Caco-2 (cell line): ENCODE measurements at regions not wholly inside any gene's neighbourhood (a gene's known extent, or its start where the extent isn't known, plus 50 kb on each side); places are given as distances from the start of the nearest gene placed in this dataset.

Experiments
- BruUV-seq: library from RNA; stranded (reverse); fragments of 400-500 nt; replicated peaks from 2 replicates; lab custom pipeline; 2021; lab: Mats Ljungman, UMichigan
- CTCF ChIA-PET: fragments of 300-600 bp; sonication (Branson Sonifier 250); formaldehyde crosslinking; loops from one replicate; lab custom pipeline; 2022; ENCODE audit warnings: antibody characterized with exemption; lab: Charles Lee
- POLR2A ChIA-PET: fragments of 300-600 bp; sonication (Branson Sonifier 250); formaldehyde crosslinking; loops from one replicate; lab custom pipeline; 2022; ENCODE audit warnings: antibody characterized with exemption; lab: Charles Lee
- DNase-seq, 2 experiments: peaks; one replicate each; pipeline versions ENCODE4 v3.0.0 to v3.0.0-alpha.2; 2020 to 2022
- H3K27me3 ChIP-seq: replicated peaks from 2 replicates; pipeline ENCODE4 v1.6.0; 2011; ENCODE audit warnings: low read length; ENCODE audit not compliant: control insufficient read depth, insufficient read depth
- H3K36me3 ChIP-seq: 2 replicates; pipeline ENCODE4 v1.5.1; 2011; ENCODE audit warnings: low read length; ENCODE audit not compliant: control insufficient read depth, insufficient read depth
- H3K4me1 ChIP-seq: fragments of 250-450 bp; sonication (Bioruptor Pico); 2 replicates; pipeline ENCODE4 v1.5.1; 2020; ENCODE audit warnings: mild to moderate bottlenecking
- H3K4me3 ChIP-seq: 2 replicates; pipeline ENCODE4 v1.5.1; 2011; ENCODE audit warnings: low read depth, mild to moderate bottlenecking, control low read depth, low read length
- H3K9me3 ChIP-seq: fragments of 250-450 bp; sonication (Bioruptor Pico); 2 replicates; pipeline ENCODE4 v1.5.1; 2020; ENCODE audit warnings: mild to moderate bottlenecking, moderate library complexity
- H3K27ac Mint-ChIP-seq: one replicate; pipeline ENCODE4 v1.8.0; 2022; ENCODE audit warnings: mixed read lengths; ENCODE audit not compliant: unreplicated experiment
- H3K27me3 Mint-ChIP-seq: one replicate; pipeline ENCODE4 v1.8.0; 2022; ENCODE audit warnings: mixed read lengths; ENCODE audit not compliant: insufficient read depth, unreplicated experiment
- H3K36me3 Mint-ChIP-seq: one replicate; pipeline ENCODE4 v1.8.0; 2022; ENCODE audit warnings: mild to moderate bottlenecking, mixed read lengths; ENCODE audit not compliant: insufficient read depth, unreplicated experiment
- H3K4me1 Mint-ChIP-seq: one replicate; pipeline ENCODE4 v1.8.0; 2022; ENCODE audit warnings: low read depth, mixed read lengths; ENCODE audit not compliant: unreplicated experiment
- H3K4me3 Mint-ChIP-seq: one replicate; pipeline ENCODE4 v1.8.0; 2022; ENCODE audit warnings: mild to moderate bottlenecking, moderate library complexity, mixed read lengths; ENCODE audit not compliant: unreplicated experiment
- H3K9me3 Mint-ChIP-seq: one replicate; pipeline ENCODE4 v1.8.0; 2022; ENCODE audit warnings: mixed read lengths; ENCODE audit not compliant: unreplicated experiment
- CTCF ChIP-seq, 2 experiments: fragments of 200-600 bp in 1 of 2; IDR thresholded peaks; 1 replicate in 1 of 2; 2 replicates in 1 of 2; pipeline versions ENCODE4 v1.5.1 to v1.8.0; 2011 to 2022; ENCODE audit warnings: antibody characterized with exemption in 1 of 2, control low read depth in 1 of 2, inconsistent platforms in 1 of 2, low read depth in 1 of 2, low read length in 1 of 2, mild to moderate bottlenecking in 1 of 2, moderate library complexity in 1 of 2; ENCODE audit not compliant: insufficient read depth in 1 of 2, severe bottlenecking in 1 of 2, unreplicated experiment in 1 of 2
- intact Hi-C: fragments of 100-400 bp; cut with micrococcal nuclease; formaldehyde crosslinking; loops from one replicate; pipeline ENCODE4 v1.10.0; 2022; ENCODE audit not compliant: unreplicated experiment

DNA sequence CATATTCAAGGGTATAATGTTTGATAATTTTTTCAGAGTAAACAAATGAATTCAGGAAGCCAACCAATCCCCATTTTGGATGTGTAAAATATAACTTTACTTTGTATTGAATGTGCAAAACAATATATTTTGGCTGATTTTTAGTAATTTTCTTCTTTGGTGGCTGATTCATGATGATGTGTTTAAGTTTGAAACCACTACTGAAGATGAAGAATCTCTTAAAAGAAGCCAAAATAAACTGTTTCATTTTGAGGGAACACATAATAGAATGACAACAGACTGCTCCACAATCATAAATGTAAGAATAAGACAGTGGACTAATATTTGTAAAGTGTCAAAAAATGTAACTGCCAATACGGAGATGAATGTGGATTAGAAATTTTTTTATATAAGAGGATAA, 52.5 kb upstream of the TRIM43 start:
- H3K9me3 ChIP-seq = no peaks in the 10 kb centered on the region
- H3K4me1 ChIP-seq = no peaks in the 10 kb centered on the region
- no peak overlapping the region for H3K27ac Mint-ChIP-seq
- H3K9me3 Mint-ChIP-seq = no peaks in the 10 kb centered on the region
- no peaks in the 10 kb centered on the region; the same call in 1 of the 2 replicates for H3K27me3 ChIP-seq
- peaks cover 11% of the 10 kb centered on the region for H3K27me3 Mint-ChIP-seq
- H3K4me3 ChIP-seq = no peak overlapping the region
- no peaks in the 10 kb centered on the region for H3K36me3 ChIP-seq
- H3K4me3 Mint-ChIP-seq = no peak overlapping the region
- intact Hi-C loops = no loop called here
- POLR2A ChIA-PET = no interaction called here
- CTCF ChIA-PET = interaction anchor here (0.6 kb wide), 1 partner anchor 157 kb away, joined by 3 read pairs; no protein-coding TSS in a partner anchor
- no TSS peak for BruUV-seq
- no peak for DNase-seq
- no peak for TF ChIP-seq CTCF (IDR thresholded peaks at IDR 0.05; ENCODE audit: insufficient read depth in 1 of 2, low read depth in 1 of 2, low read length in 1 of 2, severe bottlenecking in 1 of 2, unreplicated experiment in 1 of 2)
- H3K4me1 Mint-ChIP-seq = no peaks in the 10 kb centered on the region
- no peaks in the 10 kb centered on the region for H3K36me3 Mint-ChIP-seq

DNA sequence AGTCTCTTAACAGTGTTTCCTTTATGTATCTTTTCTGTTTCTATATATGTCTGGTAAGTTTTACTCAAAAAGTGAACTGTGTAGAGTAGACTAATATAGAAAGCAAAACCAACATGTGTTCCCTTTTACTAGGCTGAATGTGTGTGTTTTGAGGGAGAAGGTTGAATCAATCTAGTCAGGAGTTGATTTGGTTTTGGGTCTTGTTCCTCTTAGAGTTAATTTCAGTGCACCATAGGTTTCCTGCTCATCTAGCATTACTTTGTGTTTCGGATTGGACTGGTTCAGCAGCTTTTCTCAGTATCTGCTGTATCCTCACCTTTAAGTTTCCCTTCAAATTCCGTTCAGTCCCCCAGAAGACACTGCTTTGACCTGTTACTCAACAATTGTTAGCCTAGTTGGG, 52.0 kb upstream of the TRIM43 start:
- H3K9me3 ChIP-seq = no peaks in the 10 kb centered on the region
- BruUV-seq = no TSS peak
- DNase-seq = no peak
- no peaks in the 10 kb centered on the region for H3K36me3 Mint-ChIP-seq
- H3K4me3 Mint-ChIP-seq = no peak overlapping the region
- no peaks in the 10 kb centered on the region for H3K4me1 Mint-ChIP-seq
- POLR2A ChIA-PET = no interaction called here
- H3K9me3 Mint-ChIP-seq = no peaks in the 10 kb centered on the region
- intact Hi-C loops = no loop called here
- H3K27ac Mint-ChIP-seq = no peak overlapping the region
- no peaks in the 10 kb centered on the region for H3K27me3 ChIP-seq
- CTCF ChIA-PET = no interaction called here
- H3K4me3 ChIP-seq = no peak overlapping the region
- peaks cover 7% of the 10 kb centered on the region for H3K27me3 Mint-ChIP-seq
- no peaks in the 10 kb centered on the region for H3K4me1 ChIP-seq
- no peaks in the 10 kb centered on the region for H3K36me3 ChIP-seq
- TF ChIP-seq CTCF (IDR thresholded peaks at IDR 0.05; ENCODE audit: insufficient read depth in 1 of 2, low read depth in 1 of 2, low read length in 1 of 2, severe bottlenecking in 1 of 2, unreplicated experiment in 1 of 2) = no peak
